Body of pancreas (tissue), 4 donors: ENCODE measurements at regions not wholly inside any gene's neighbourhood (a gene's known extent, or its start where the extent isn't known, plus 50 kb on each side); places are given as distances from the start of the nearest gene placed in this dataset.

Experiments used
- ATAC-seq: fragments of 150-250 bp; one replicate; pipeline ENCODE4 v1.9.1; 2016
- DNase-seq, 4 donors: peaks; one replicate each; pipeline ENCODE4 v3.0.0-alpha.2; 2019
- H3K27ac ChIP-seq, 4 donors: fragments of 200-600 bp; sonication (generic); 1 replicate in 3 of 4; 2 replicates in 1 of 4; pipeline versions ENCODE4 v1.5.1 to v1.6.1; 2016 to 2019; ENCODE audit warnings: mild to moderate bottlenecking in 1 of 4, mixed read lengths in 1 of 4, moderate library complexity in 1 of 4
- H3K27me3 ChIP-seq, 2 donors: fragments of 200-600 bp; sonication (generic); one replicate each; pipeline ENCODE4 v1.6.0; 2016; ENCODE audit warnings: mild to moderate bottlenecking in 1 of 2
- H3K36me3 ChIP-seq, 2 donors: fragments of 200-600 bp; sonication (generic); replicated peaks in 1 of 2; 2 replicates each; pipeline ENCODE4 v1.5.1; 2016; ENCODE audit warnings: low read depth in 2 of 2; ENCODE audit not compliant: insufficient read depth in 1 of 2
- H3K4me1 ChIP-seq: fragments of 200-600 bp; sonication (generic); one replicate; pipeline ENCODE4 v1.6.0; 2016
- H3K4me3 ChIP-seq, 2 donors: fragments of 200-600 bp; sonication (generic); 1 replicate in 1 of 2; 2 replicates in 1 of 2; pipeline ENCODE4 v1.5.1; 2016 to 2019
- H3K9me3 ChIP-seq, 3 donors: fragments of 200-600 bp; sonication (generic); 1 replicate in 2 of 3; 2 replicates in 1 of 3; pipeline ENCODE4 v1.5.1; 2016
- POLR2A ChIP-seq, 3 donors: fragments of 450-650 bp; IDR thresholded peaks; one replicate each; pipeline ENCODE4 v1.6.1; 2016; ENCODE audit warnings: antibody characterized with exemption in 3 of 3, mild to moderate bottlenecking in 2 of 3
- WGBS, 2 donors: methylation state at CpG; one replicate each; pipeline ENCODE4 v1.1.5; 2017; 5-methylcytosine and 5-hydroxymethylcytosine counted together
- intact Hi-C: fragments of 100-400 bp; cut with DNase I; formaldehyde crosslinking; loops from one replicate; pipeline ENCODE4 v1.15.1; 2023
- TF ChIP-seq, protein P1 (sequence below), 7 experiments: fragments of 450-650 bp in 4 of 7; fragments of 200-600 bp in 3 of 7; sonication (generic) in 3 of 7; IDR thresholded peaks; one replicate each; pipeline ENCODE4 v1.5.1; 2016 to 2019; ENCODE audit warnings: antibody characterized with exemption in 7 of 7

DNA sequence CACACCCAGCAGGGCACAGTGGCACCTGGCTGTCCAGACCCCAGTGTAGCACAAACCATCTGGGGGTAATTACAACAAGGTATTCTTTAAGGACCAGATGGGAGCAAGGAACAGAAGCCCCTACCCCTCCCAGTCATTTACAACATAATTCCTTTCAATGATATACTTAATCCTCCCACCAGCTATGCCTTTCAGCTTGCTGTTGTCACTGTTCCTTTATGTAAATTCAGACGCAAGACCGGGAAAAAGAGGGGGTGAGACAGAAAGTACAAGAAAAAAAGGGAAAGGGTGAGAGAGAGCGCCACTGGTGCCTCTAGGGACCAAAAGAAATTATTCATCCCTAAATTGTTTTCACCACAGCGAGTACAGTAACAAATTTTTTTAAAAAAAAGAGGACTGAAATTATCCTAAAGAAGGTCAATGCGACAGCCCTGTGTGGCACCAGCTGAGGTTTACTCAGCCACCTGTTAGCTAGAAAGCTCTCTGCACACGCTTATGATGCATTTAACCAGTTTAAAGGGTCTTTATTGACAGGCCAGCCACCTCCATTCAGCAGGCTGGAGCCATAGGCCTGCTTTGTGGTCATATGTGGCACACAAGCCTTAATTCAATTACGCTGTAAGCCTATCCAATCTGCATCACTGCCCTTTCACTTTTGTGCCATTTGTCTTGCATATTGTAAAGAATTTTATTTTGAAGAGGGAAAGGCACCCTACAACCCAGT lies 210.2 kb upstream of the ISL1 start:
- Histone ChIP-seq H3K27ac (no peak overlapping the region), H3K36me3 (no peaks in the 10 kb centered on the region), H3K9me3 (no peaks in the 10 kb centered on the region), H3K27me3 (no peaks in the 10 kb centered on the region), H3K4me1 (no peaks in the 10 kb centered on the region), H3K4me3 (no peak overlapping the region)
- TF ChIP-seq, protein P1, sequence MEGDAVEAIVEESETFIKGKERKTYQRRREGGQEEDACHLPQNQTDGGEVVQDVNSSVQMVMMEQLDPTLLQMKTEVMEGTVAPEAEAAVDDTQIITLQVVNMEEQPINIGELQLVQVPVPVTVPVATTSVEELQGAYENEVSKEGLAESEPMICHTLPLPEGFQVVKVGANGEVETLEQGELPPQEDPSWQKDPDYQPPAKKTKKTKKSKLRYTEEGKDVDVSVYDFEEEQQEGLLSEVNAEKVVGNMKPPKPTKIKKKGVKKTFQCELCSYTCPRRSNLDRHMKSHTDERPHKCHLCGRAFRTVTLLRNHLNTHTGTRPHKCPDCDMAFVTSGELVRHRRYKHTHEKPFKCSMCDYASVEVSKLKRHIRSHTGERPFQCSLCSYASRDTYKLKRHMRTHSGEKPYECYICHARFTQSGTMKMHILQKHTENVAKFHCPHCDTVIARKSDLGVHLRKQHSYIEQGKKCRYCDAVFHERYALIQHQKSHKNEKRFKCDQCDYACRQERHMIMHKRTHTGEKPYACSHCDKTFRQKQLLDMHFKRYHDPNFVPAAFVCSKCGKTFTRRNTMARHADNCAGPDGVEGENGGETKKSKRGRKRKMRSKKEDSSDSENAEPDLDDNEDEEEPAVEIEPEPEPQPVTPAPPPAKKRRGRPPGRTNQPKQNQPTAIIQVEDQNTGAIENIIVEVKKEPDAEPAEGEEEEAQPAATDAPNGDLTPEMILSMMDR (IDR thresholded peaks at IDR 0.05) = no peak
- TF ChIP-seq POLR2A (IDR thresholded peaks at IDR 0.05) = no peak
- intact Hi-C loops = no loop called here
- 29 to 40% methylated on average over 7 of the region's 7 CpGs for WGBS, 2 donors
- DNase-seq (no peak), ATAC-seq (no peak)

DNA sequence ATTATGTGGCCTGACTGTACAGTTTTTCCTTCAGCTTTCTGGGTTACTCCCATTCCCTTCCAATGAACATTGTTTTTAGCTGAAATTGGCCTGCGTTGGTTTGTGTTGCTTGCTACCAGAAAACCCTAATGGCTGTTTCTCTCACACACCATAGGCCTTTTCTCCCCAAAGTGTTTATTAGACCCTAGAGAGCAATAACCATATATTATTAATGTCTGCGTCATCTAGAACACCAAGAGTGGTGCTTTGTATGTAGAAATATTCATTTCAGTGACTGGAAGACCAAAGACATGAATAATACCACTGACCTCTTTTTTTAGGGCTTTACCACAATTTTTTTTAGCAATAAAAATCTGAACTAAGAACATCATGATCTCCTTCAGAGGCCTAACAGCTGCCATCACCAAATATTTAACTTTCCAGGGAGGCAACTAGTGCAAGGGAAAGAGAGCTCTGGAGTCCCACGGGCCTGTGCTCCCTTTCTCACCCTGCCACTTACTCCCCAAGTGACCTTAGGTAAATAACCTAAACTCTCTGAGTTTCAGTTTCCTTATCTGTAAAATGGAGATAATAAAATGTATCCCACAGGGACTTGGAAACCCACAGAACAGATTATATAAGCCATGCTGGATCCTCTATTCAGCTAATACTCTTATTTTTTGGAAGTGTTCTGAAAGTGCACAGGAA lies 201.9 kb upstream of the ISL1 start:
- DNase-seq (no peak), ATAC-seq (no peak)
- H3K27ac ChIP-seq = no peak overlapping the region
- H3K36me3 ChIP-seq = no peaks in the 10 kb centered on the region
- no peak for TF ChIP-seq POLR2A (IDR thresholded peaks at IDR 0.05)
- TF ChIP-seq, protein P1 (IDR thresholded peaks at IDR 0.05) = no peak
- intact Hi-C loops = no loop called here
- WGBS, 2 donors = 40 to 50% methylated on average over 3 of the region's 3 CpGs
- H3K4me1 ChIP-seq = no peaks in the 10 kb centered on the region
- no peaks in the 10 kb centered on the region for H3K9me3 ChIP-seq
- H3K27me3 ChIP-seq = no peaks in the 10 kb centered on the region
- H3K4me3 ChIP-seq = no peak overlapping the region

DNA sequence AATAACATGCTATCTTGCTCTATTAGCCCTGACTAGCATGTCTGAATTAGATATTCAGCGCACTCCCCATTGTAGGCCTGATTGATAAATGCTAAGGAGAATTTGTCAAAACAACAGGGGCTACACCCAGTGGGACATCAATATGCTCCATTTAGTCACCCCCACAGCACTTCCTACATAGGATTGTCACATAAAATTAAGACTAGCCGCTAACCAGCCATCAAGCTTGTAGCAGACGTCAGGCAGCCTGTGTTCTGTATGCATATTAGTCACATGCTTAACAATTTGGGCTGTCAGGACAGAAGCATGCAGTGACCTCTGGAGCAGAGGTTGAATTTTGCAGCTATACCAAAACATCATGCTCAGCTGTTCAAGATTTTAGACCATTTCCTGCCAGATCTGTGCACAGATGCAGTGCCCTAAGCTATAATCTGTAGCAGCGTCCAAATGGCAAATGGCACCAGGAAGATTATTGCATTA lies 197.4 kb upstream of the ISL1 start:
- intact Hi-C loops = no loop called here

DNA sequence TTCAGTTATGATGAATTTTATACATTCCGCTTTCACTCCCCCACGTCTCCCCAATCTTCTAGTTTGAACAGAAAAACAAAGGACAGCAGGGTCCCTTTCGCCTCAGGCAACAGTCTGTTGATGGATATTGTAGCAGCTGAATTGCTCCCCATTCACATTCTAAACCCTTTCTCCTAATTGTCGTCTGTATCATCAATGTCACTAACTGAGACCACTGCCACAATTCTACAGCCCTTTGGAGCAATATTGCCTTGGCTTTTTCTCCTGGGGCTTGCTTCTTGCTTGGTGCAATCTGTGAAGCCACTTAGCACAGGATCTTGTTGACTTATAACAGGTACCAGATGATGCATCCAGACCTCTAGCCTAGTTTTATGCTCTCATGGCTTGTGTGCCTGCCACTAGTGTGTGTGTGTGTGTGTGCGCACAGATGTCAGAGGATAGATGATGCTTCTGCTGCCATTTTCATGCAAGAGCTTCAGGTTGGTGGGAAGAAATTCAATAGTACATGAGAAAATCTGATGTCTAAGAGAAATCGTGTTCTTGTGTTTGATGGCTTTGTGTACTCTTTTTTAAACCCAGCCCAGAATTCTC lies 195.2 kb upstream of the ISL1 start:
- H3K4me3 ChIP-seq = no peak overlapping the region
- TF ChIP-seq, protein P1 (IDR thresholded peaks at IDR 0.05) = no peak
- no peak for TF ChIP-seq POLR2A (IDR thresholded peaks at IDR 0.05)
- H3K36me3 ChIP-seq = no peaks in the 10 kb centered on the region
- no peak overlapping the region for H3K27ac ChIP-seq
- H3K27me3 ChIP-seq = no peaks in the 10 kb centered on the region
- H3K4me1 ChIP-seq = no peaks in the 10 kb centered on the region
- WGBS, 2 donors = 48 to 59% methylated on average over 6 of the region's 6 CpGs
- no peak for DNase-seq
- ATAC-seq = no peak
- no peaks in the 10 kb centered on the region for H3K9me3 ChIP-seq
- intact Hi-C loops = no loop called here

More for the DNA sequence above, 197.4 kb upstream of the ISL1 start:
- ATAC-seq (no peak), DNase-seq (no peak)
- no peak for TF ChIP-seq POLR2A (IDR thresholded peaks at IDR 0.05)
- TF ChIP-seq, protein P1 (IDR thresholded peaks at IDR 0.05) = no peak
- Histone ChIP-seq H3K9me3 (no peaks in the 10 kb centered on the region), H3K4me3 (no peak overlapping the region), H3K27ac (no peak overlapping the region), H3K36me3 (no peaks in the 10 kb centered on the region), H3K4me1 (no peaks in the 10 kb centered on the region), H3K27me3 (no peaks in the 10 kb centered on the region)
- 64 to 69% methylated on average over 4 of the region's 4 CpGs for WGBS, 2 donors
